GM10266 (cell line): ENCODE measurements at regions not wholly inside any gene's neighbourhood (a gene's known extent, or its start where the extent isn't known, plus 50 kb on each side); places are given as distances from the start of the nearest gene placed in this dataset.

Experiments used
- DNase-seq: peaks from one replicate; pipeline ENCODE4 v3.0.0; 2012; ENCODE audit errors: extremely low spot score
- CTCF ChIP-seq: IDR thresholded peaks from 2 replicates; pipeline ENCODE4 v1.5.1; 2012; ENCODE audit warnings: mild to moderate bottlenecking, low read depth; ENCODE audit not compliant: control insufficient read depth, insufficient read depth; ENCODE audit errors: missing control alignments

DNA sequence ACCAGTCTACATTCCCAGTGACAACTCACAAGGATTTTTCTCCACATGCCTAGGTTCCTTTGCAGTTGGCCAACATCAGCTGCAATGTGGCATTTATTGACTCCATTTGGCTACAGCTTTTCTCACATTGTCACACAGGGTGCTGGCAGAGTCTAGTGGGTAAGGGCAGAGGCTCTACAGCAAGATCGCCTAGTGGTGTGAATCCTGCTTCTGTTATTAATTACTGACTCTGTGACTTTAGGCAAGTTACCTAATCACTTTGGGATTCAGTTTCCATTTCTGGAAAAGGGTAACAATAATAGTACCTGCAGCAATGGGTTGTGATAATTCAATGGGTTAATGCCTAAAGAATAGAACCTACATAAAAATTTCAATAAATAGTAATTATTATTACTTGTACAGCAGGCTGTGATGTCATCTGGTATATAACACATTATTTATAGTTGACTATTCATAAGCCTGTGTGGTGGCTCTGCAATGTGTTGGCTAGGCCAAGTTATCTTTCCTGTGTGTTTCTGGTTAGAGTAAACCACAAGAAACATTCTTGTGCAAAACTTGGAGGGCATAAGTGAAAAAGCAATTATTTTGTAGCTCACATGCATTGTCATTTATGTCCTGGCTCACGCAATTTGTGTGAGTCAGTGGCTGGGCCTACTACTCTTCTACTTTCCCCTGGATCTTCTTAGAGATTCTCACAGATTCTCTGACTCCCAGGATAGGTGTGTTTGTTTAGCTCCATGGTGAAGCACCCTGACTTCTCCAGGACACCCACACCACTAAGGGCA is 59.5 kb downstream of the PTGS2 start:
- no peak for DNase-seq

DNA sequence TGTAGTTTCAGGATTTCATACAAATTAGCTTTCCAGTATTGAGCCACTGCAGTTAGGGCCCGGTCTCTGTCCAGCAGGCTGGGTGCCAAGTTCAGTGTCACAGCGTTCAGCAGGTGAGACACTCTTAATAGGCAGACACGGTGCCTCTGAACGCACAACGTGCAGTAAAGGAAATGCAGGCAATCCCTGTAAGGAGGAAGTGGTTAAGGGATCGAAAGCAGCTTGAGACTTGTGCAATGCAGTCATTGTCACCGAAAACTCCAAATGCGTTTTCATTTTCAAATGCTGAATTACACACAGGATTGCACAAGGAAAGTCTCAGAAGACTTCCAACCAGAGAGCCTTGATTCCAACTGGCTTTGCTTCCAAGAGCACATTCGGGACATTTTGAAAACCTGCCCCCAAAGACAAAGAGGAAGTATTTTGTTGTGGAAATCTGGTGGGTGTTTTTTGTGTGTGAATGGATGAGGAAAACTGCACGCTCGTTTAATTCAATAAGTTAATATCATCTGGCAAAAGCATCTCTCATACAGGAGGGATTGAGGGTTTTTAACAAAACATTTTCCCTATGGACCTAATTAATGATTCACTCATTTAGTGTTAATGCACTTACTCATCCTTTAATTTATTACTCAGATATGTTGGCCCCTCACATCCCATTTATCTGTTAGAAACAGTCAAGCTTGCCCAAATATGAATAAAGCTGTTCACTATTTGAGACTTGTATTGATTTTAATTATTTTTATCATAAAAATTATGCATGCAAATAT is 61.6 kb downstream of the PTGS2 start:
- DNase-seq = peak; percentile 69
- no peak for TF ChIP-seq CTCF

More for the DNA sequence above, 59.5 kb downstream of the PTGS2 start:
- no peak for TF ChIP-seq CTCF

GRCh38 chr1:186617926-186618325 is 62.3 kb downstream of the PTGS2 start:
- TF ChIP-seq CTCF = no peak
- DNase-seq = no peak

- no peak for DNase-seq
- no peak for TF ChIP-seq CTCF
Measured at GRCh38 chr1:186616511-186616910, 63.7 kb downstream of the PTGS2 start.

DNA sequence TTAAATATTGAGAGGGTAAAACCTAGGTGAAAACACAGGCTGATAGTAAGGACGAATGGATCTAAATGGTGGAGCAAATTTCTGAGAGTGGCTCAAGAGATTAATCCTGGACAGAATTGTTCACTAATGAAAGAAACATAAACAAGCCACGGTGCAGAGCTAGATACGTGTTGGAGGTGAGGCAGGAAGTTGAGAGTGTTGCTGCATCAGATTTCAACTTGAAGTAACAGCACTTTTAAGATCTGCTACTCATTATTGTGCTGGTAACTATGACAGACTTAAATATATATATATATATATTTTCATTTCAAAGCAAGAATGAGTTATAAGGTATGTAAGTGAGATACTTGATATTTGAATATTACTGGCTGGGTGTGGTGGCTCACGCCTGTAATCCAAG is 64.9 kb downstream of the PTGS2 start:
- no peak for TF ChIP-seq CTCF

GRCh38 chr1:186611156-186611555 is 69.1 kb downstream of the PTGS2 start:
- DNase-seq = no peak
- TF ChIP-seq CTCF = no peak

More for the DNA sequence above, 64.9 kb downstream of the PTGS2 start:
- DNase-seq = no peak

DNA sequence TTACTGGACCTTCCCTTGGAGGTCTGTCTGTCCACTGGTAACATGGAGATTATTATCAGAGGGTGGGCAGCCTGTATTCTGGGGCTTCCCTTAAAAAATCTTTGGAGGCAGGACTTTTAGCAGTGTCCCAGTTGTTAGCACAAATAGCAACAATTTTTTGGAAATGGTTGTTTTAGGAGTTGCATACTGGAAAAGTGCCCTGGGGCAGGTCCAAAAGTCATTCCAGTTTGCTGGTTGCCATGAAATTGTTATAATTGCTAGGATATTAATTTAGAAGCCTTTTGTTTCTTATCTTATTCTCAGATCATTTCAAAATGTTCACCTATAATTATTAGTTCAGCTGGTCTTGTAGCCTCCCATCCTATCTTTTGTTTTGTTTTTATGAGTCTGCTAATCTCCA is 71.0 kb downstream of the PTGS2 start:
- TF ChIP-seq CTCF = no peak
- no peak for DNase-seq
